ENCODE measurements at regions not wholly inside any gene's neighbourhood (a gene's known extent, or its start where the extent isn't known, plus 50 kb on each side); places are given as distances from the start of the nearest gene placed in this dataset.

- ATAC-seq (ENCODE audit: low FRiP score) = no peak
- TF ChIP-seq CTCF (IDR thresholded peaks at IDR 0.05) = no peak
- no peak for DNase-seq (ENCODE audit: low spot score)
Observed at GRCh38 chr18:25597476-25597875, 245.5 kb upstream of the ZNF521 start.

- no peak for TF ChIP-seq CTCF (IDR thresholded peaks at IDR 0.05)
- no peak for ATAC-seq (ENCODE audit: low FRiP score)
- DNase-seq (ENCODE audit: low spot score) = no peak
Observed at GRCh38 chr18:25595274-25596060, 243.5 kb upstream of the ZNF521 start.

DNA sequence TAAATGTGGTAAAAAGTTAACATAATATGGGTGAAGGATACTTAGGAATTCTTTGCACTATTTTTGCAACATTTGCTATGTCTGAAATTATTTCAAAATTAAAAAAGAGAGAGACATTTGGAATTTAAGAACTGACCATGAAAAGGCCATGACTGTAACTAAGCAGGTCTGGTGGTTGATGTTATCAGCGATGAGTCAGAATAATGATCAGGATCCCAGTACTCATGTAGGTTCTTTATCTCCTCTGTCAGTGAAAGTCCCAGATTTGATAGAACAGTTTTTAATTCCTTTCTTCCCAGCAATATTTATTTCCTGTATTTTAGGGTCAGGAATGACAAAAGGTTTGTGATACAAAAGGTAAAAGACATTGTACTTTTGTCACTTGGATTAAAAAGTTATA lies 242.4 kb upstream of the ZNF521 start:
- no peak for TF ChIP-seq CTCF (IDR thresholded peaks at IDR 0.05)
- no peak for ATAC-seq (ENCODE audit: low FRiP score)
- DNase-seq (ENCODE audit: low spot score) = no peak

- TF ChIP-seq CTCF (IDR thresholded peaks at IDR 0.05) = no peak
- no peak for ATAC-seq (ENCODE audit: low FRiP score)
Observed at GRCh38 chr18:25592804-25593360, 240.9 kb upstream of the ZNF521 start.

GRCh38 chr18:25590456-25590855 lies 238.5 kb upstream of the ZNF521 start:
- no peak for TF ChIP-seq CTCF (IDR thresholded peaks at IDR 0.05)
- DNase-seq (ENCODE audit: low spot score) (no peak), ATAC-seq (ENCODE audit: low FRiP score) (no peak)

More at GRCh38 chr18:25592804-25593360, 240.9 kb upstream of the ZNF521 start:
- no peak for DNase-seq (ENCODE audit: low spot score)

DNA sequence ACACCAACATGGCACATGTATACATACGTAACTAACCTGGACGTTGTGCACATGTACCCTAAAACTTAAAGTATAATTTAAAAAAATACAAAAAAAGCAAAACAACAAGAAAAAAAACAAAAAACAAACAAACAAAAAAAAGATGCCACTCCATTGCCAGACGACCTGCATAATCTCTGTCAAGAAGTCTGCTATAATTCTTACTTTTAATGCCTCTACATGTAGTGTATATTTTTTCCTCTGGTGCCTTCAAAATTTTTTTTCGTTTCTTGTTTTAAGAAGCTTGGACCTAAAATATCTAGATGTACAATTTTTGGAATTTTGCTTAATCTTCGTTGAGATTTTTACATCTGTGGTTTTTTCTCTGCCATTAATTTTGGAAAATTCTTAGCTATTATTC lies 235.6 kb upstream of the ZNF521 start:
- no peak for TF ChIP-seq CTCF (IDR thresholded peaks at IDR 0.05)
- ATAC-seq (ENCODE audit: low FRiP score) (no peak), DNase-seq (ENCODE audit: low spot score) (no peak)

DNA sequence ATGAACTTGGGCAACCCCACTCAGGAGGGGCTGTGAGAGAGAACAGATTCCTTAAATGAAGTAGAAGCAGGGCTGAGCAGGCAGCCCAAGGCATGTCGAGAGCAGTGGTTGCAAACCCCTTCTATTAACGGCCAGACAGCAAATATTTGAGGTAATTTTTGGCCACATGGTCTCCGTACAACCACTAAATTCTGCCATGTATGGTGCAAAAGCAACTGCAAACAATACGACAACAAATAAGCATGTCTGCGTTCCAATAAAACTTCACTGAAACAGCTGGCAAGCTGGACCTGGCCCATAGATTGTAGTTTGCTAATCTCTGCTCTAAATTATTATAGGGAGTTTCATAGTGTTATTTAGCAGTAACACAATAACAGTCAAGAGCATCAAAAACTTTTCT lies 217.0 kb upstream of the ZNF521 start:
- no peak for TF ChIP-seq CTCF (IDR thresholded peaks at IDR 0.05)
- ATAC-seq (ENCODE audit: low FRiP score) (no peak), DNase-seq (ENCODE audit: low spot score) (no peak)

Measured in omental fat pad (tissue), 3 donors.